AG09319 (cell line): ENCODE measurements at regions not wholly inside any gene's neighbourhood (a gene's known extent, or its start where the extent isn't known, plus 50 kb on each side); places are given as distances from the start of the nearest gene placed in this dataset.

Source experiments
- DNase-seq: peaks from one replicate; pipeline ENCODE4 v3.0.0-alpha.2; 2010; ENCODE audit warnings: low read depth; ENCODE audit errors: extremely low read depth
- TF ChIP-seq, protein P1 (sequence below): IDR thresholded peaks from 2 replicates; pipeline ENCODE4 v1.5.1; 2011; ENCODE audit warnings: low read depth, mild to moderate bottlenecking, inconsistent platforms, low read length, moderate library complexity

DNA sequence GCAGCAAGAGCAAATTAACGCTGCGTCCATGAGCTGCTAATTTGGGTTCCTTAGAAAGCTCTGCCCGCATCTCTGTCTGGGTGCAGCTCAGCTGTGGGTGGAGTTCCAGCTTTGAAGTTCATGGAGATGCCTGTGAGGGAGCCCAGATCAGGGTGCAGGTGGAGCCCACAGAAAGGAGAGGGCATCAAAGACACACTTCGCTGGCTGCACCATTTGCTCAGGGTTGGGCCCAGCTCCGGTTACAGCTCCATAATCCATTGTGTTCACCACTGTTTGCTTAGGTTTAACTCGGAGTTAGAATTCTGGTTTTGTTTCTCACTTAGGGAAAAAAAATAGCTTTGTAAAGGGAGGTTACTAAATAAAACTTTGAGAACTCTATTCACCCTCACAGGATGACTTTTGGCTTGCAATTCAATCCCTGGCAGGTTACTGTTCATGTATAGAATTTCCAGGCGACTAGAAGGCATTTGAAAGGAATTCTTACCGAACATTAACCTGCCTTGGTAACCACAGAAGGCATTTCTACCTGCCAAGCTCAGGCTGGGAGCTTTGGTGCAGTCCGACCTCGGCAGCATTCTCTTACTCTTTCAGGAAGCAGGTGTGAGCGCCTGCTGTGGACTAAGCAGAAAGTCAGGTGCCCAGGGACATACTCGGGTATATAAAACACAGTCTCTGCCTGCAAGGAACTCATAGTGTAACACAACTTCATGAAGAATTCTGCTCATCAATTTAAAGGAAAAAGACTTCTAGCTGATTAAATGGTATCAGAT is 179.5 kb upstream of the RNF32 start:
- TF ChIP-seq, protein P1, sequence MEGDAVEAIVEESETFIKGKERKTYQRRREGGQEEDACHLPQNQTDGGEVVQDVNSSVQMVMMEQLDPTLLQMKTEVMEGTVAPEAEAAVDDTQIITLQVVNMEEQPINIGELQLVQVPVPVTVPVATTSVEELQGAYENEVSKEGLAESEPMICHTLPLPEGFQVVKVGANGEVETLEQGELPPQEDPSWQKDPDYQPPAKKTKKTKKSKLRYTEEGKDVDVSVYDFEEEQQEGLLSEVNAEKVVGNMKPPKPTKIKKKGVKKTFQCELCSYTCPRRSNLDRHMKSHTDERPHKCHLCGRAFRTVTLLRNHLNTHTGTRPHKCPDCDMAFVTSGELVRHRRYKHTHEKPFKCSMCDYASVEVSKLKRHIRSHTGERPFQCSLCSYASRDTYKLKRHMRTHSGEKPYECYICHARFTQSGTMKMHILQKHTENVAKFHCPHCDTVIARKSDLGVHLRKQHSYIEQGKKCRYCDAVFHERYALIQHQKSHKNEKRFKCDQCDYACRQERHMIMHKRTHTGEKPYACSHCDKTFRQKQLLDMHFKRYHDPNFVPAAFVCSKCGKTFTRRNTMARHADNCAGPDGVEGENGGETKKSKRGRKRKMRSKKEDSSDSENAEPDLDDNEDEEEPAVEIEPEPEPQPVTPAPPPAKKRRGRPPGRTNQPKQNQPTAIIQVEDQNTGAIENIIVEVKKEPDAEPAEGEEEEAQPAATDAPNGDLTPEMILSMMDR, result no peak
- no peak for DNase-seq

DNA sequence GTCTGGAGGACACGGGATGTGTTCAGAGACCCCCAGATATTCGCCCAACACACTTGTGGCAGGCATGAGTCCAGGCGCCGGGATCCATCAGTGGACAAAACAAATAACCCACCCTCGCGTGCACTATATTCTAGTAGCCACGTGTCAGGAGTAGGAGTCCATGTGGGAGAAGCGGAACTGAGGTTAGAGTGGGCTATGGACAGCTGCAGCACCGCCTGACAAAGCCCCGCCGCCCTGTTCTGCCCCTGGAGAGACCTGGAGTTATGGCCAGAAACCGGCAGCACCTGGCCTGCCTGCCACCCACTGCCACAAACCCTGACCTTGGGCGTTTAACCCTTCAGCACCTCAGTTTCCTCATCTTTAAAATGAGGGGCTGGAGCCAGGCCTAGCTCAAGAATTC is 181.0 kb upstream of the RNF32 start:
- TF ChIP-seq, protein P1, result no peak
- DNase-seq, result no peak

GRCh38 chr7:156459067-156459466 is 181.5 kb upstream of the RNF32 start:
- TF ChIP-seq, protein P1, result no peak
- no peak for DNase-seq

- no peak for DNase-seq
- TF ChIP-seq, protein P1, result no peak
These were observed 182.6 kb upstream of the RNF32 start for GRCh38 chr7:156458011-156458410.

DNA sequence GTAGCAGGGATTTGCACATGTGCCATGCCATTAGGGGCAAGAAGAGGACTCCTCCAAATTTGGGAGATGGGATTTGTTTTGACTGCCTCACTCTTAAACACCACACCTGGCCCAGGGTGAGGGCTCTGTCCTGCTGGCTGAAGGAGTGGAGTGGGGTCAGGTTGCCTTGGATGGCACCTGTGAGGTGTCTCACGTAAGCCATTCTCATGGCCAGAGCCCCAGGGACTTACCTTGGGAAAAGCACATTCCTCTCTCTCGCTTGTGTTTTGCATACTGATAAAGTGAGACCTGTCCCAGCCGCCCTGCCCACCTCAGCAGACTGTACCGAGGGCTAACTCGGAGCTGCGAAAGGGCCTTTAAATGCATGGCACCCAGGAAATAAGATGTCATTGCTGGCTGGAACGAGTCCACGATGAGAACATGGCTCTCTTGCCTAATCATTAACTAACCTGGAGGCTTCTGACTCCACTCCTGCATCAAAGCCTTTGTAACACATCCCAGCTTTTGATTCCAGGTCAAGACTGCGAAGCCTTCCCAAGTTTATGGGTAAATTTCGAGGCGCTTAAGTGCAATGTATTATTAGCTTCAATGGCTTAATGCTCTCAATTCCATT is 184.0 kb upstream of the RNF32 start:
- no peak for DNase-seq
- TF ChIP-seq, protein P1, result no peak

GRCh38 chr7:156456032-156456431 is 184.5 kb upstream of the RNF32 start:
- no peak for DNase-seq

DNA sequence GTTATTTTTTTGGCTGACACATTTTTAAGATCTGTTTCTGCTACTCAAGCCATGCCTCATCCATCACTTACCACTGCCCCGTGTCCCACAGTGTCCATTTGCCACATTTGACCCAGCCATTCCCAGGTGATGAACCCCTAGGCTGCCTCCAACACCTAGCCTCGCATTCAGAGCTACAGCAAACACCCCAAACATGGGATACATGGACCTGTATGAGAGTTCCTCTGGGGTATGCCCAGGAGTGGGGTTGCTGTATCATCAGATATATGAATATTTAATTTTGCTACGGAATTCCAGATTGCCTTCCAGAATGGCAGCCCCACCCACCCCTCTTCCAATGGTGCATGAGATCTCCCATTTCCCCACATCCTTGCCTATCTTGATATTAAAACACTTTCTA is 190.1 kb upstream of the RNF32 start:
- no peak for DNase-seq
- TF ChIP-seq, protein P1, result no peak

More at GRCh38 chr7:156456032-156456431, 184.5 kb upstream of the RNF32 start:
- TF ChIP-seq, protein P1, result no peak
